HEK293 (cell line): ENCODE measurements at regions not wholly inside any gene's neighbourhood (a gene's known extent, or its start where the extent isn't known, plus 50 kb on each side); places are given as distances from the start of the nearest gene placed in this dataset.

Experiments
- CTCF ChIA-PET: fragments of 350-600 bp; formaldehyde crosslinking; extraction: SDS; loops from one replicate; lab custom pipeline; 2021; ENCODE audit warnings: antibody characterized with exemption; lab: Yijun Ruan, JAX
- POLR2A ChIA-PET: fragments of 300-600 bp; formaldehyde crosslinking; extraction: SDS; loops from one replicate; lab custom pipeline; 2020; ENCODE audit warnings: antibody characterized with exemption, inconsistent platforms; lab: Yijun Ruan, JAX
- H3K27ac ChIP-seq: fragments of 200-500 bp; sonication (Bioruptor generic); 2 replicates; pipeline ENCODE4 v1.5.1; 2014; ENCODE audit warnings: low read depth, low read length, control low read depth, inconsistent platforms; ENCODE audit errors: extremely low read depth
- H3K36me3 ChIP-seq, 2 experiments: fragments of 200-500 bp in 1 of 2; sonication (Bioruptor generic) in 1 of 2; 1 replicate in 1 of 2; 2 replicates in 1 of 2; pipeline ENCODE4 v1.5.1; 2014 to 2017; ENCODE audit warnings: inconsistent platforms in 2 of 2, low read length in 2 of 2; ENCODE audit not compliant: control insufficient read depth in 2 of 2, insufficient read depth in 1 of 2
- H3K4me1 ChIP-seq: fragments of 200-500 bp; sonication (Bioruptor generic); 2 replicates; pipeline ENCODE4 v1.5.1; 2014; ENCODE audit warnings: mild to moderate bottlenecking, low read length, inconsistent platforms; ENCODE audit not compliant: control insufficient read depth, insufficient read depth
- H3K4me3 ChIP-seq: 2 replicates; pipeline ENCODE4 v1.5.1; 2011; ENCODE audit warnings: low read depth, mild to moderate bottlenecking, control low read depth, low read length, moderate library complexity
- H3K9me3 ChIP-seq: fragments of 200-500 bp; sonication (Bioruptor generic); 2 replicates; pipeline ENCODE4 v1.5.1; 2014; ENCODE audit warnings: low read depth, low read length, inconsistent platforms; ENCODE audit not compliant: control insufficient read depth, insufficient read depth
- EGR2 ChIP-seq: fragments of 450-650 bp; formaldehyde crosslinking; IDR thresholded peaks from 2 replicates; pipeline ENCODE4 v1.5.1; 2016; ENCODE audit warnings: low read depth, missing biosample characterization, missing genetic modification characterization
- HOXC10 ChIP-seq: sonication (generic); formaldehyde crosslinking; IDR thresholded peaks from 2 replicates; pipeline ENCODE4 v1.8.1; 2023; ENCODE audit warnings: mild to moderate bottlenecking, missing genetic modification reagents
- PRDM1 ChIP-seq: fragments of 450-650 bp; formaldehyde crosslinking; IDR thresholded peaks from 2 replicates; pipeline ENCODE4; 2016; ENCODE audit warnings: missing biosample characterization, missing genetic modification characterization
- SETDB1 ChIP-seq: IDR thresholded peaks from one replicate; pipeline ENCODE4 v1.6.1; 2017; ENCODE audit warnings: mild to moderate bottlenecking, low read length, moderate library complexity, mixed read lengths; ENCODE audit not compliant: insufficient read length
- WT1 ChIP-seq: fragments of 450-650 bp; formaldehyde crosslinking; IDR thresholded peaks from 2 replicates; pipeline ENCODE4 v1.5.1; 2016; ENCODE audit warnings: missing biosample characterization, missing genetic modification characterization
- ZBTB21 ChIP-seq: fragments of 450-650 bp; formaldehyde crosslinking; IDR thresholded peaks from 2 replicates; pipeline ENCODE4 v1.5.1; 2017; ENCODE audit warnings: missing biosample characterization, missing genetic modification characterization
- ZBTB44 ChIP-seq: fragments of 450-650 bp; IDR thresholded peaks from 2 replicates; pipeline ENCODE4 v1.5.1; 2018; ENCODE audit warnings: missing biosample characterization, mild to moderate bottlenecking, missing genetic modification characterization
- ZEB2 ChIP-seq: fragments of 450-650 bp; formaldehyde crosslinking; IDR thresholded peaks from 2 replicates; pipeline ENCODE4 v1.5.1; 2016; ENCODE audit warnings: missing biosample characterization, missing genetic modification characterization
- ZNF16 ChIP-seq: fragments of 450-650 bp; formaldehyde crosslinking; IDR thresholded peaks from 2 replicates; pipeline ENCODE4 v1.5.1; 2016; ENCODE audit warnings: low read depth, missing biosample characterization, missing genetic modification characterization
- ZNF2 ChIP-seq: fragments of 450-650 bp; formaldehyde crosslinking; IDR thresholded peaks from 2 replicates; pipeline ENCODE4 v1.5.1; 2016; ENCODE audit warnings: missing biosample characterization, missing genetic modification characterization
- ZNF239 ChIP-seq: fragments of 450-650 bp; formaldehyde crosslinking; IDR thresholded peaks from 2 replicates; pipeline ENCODE4 v1.5.1; 2016; ENCODE audit warnings: missing biosample characterization, missing genetic modification characterization
- ZNF266 ChIP-seq: fragments of 450-650 bp; formaldehyde crosslinking; IDR thresholded peaks from 2 replicates; pipeline ENCODE4 v1.5.1; 2016; ENCODE audit warnings: missing biosample characterization, missing genetic modification characterization, low read depth
- ZNF302 ChIP-seq: fragments of 450-650 bp; formaldehyde crosslinking; IDR thresholded peaks from 2 replicates; pipeline ENCODE4 v1.5.1; 2016; ENCODE audit warnings: missing biosample characterization, missing genetic modification characterization, low read depth
- ZNF350 ChIP-seq: fragments of 450-650 bp; formaldehyde crosslinking; IDR thresholded peaks from 2 replicates; pipeline ENCODE4 v1.5.0; 2017; ENCODE audit warnings: missing biosample characterization, mild to moderate bottlenecking, missing genetic modification characterization
- ZNF391 ChIP-seq: fragments of 450-650 bp; formaldehyde crosslinking; IDR thresholded peaks from 2 replicates; pipeline ENCODE4 v1.5.1; 2016; ENCODE audit warnings: low read depth, missing biosample characterization, missing genetic modification characterization, borderline replicate concordance
- ZNF488 ChIP-seq: fragments of 450-650 bp; formaldehyde crosslinking; IDR thresholded peaks from 2 replicates; pipeline ENCODE4 v1.5.1; 2016; ENCODE audit warnings: missing biosample characterization, missing genetic modification characterization
- ZNF548 ChIP-seq: fragments of 450-650 bp; formaldehyde crosslinking; IDR thresholded peaks from 2 replicates; pipeline ENCODE4 v1.5.1; 2016; ENCODE audit warnings: missing biosample characterization, missing genetic modification characterization
- ZNF626 ChIP-seq: fragments of 450-650 bp; sonication (Bioruptor Pico); formaldehyde crosslinking; IDR thresholded peaks from 2 replicates; pipeline ENCODE4 v1.5.1; 2018; ENCODE audit warnings: missing biosample characterization, missing genetic modification characterization, inconsistent platforms
- ZNF654 ChIP-seq: fragments of 450-650 bp; formaldehyde crosslinking; IDR thresholded peaks from 2 replicates; pipeline ENCODE4 v1.5.1; 2016; ENCODE audit warnings: low read depth, missing biosample characterization, missing genetic modification characterization
- ZNF658 ChIP-seq: fragments of 450-650 bp; formaldehyde crosslinking; IDR thresholded peaks from 2 replicates; pipeline ENCODE4; 2016; ENCODE audit warnings: missing biosample characterization, missing genetic modification characterization
- ZNF837 ChIP-seq: fragments of 450-650 bp; formaldehyde crosslinking; IDR thresholded peaks from 2 replicates; pipeline ENCODE4 v1.5.1; 2016; ENCODE audit warnings: missing biosample characterization, missing genetic modification characterization
- ZSCAN18 ChIP-seq: fragments of 450-650 bp; formaldehyde crosslinking; IDR thresholded peaks from 2 replicates; pipeline ENCODE4 v1.5.1; 2016; ENCODE audit warnings: missing biosample characterization, missing genetic modification characterization
- ZSCAN5A ChIP-seq: fragments of 450-650 bp; formaldehyde crosslinking; IDR thresholded peaks from 2 replicates; pipeline ENCODE4 v1.5.1; 2016; ENCODE audit warnings: missing biosample characterization, missing genetic modification characterization
- ZXDB ChIP-seq: fragments of 450-650 bp; formaldehyde crosslinking; IDR thresholded peaks from 2 replicates; pipeline ENCODE4 v1.5.1; 2016; ENCODE audit warnings: missing biosample characterization, missing genetic modification characterization
- TF ChIP-seq, protein P1 (sequence below): fragments of 450-650 bp; formaldehyde crosslinking; IDR thresholded peaks from 2 replicates; pipeline ENCODE4 v1.5.1; 2017; ENCODE audit warnings: missing biosample characterization, missing genetic modification characterization
- TF ChIP-seq, protein P2 (sequence below): fragments of 450-650 bp; formaldehyde crosslinking; IDR thresholded peaks from 2 replicates; pipeline ENCODE4 v1.5.1; 2016; ENCODE audit warnings: missing biosample characterization, missing genetic modification characterization

- TF ChIP-seq ZBTB21 (no peak), ZSCAN18 (no peak)
Measured at GRCh38 chr6:141576751-141577150, 556.0 kb upstream of the GJE1 start (continued).

DNA sequence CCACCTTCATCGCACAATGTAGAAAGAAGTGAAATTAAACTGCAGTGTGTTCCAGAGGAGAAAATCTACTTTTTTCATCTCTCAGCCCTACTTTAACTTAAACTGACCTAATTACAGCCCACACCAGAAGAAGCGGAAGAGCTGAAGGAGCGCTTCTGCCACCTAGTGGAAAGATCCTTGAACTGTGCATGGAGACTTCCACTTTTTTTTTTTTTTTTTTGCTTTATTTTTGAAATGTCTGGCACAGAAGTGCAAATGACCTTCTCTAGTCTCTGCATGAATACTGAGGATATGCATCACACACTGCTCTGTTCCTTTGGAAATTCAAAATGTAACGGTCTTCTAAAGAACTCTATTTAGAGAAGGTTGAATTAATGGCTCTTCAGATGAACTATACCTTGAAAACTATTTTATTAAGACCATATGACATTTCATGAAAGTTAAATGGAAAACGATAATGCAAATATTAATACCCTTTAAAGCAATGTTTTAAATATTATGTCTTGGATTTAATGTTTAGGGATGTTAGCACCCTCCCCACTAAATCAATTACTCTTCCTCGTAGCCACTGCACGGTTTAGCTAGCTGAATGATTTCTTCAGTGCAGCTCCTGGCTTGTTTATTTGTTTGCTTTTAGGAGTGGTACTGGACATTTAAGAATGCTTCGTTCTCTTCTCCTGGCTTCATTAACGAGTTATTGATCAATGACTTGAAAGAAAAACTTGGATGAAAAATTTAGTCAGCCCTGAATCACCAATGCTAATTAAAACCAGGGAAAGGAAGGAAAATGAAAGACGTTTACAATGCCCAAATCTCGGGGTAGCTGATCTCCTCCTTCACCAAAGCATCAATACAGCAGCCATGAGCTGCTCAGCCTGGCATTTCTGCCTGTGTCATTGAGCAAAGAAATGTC, 569.6 kb upstream of the GJE1 start:
- Histone ChIP-seq H3K9me3 (no peaks in the 10 kb centered on the region), H3K4me3 (no peak overlapping the region), H3K27ac (no peak overlapping the region), H3K4me1 (no peaks in the 10 kb centered on the region), H3K36me3 (no peaks in the 10 kb centered on the region)
- CTCF ChIA-PET, result interaction anchor here (0.6 to 1.6 kb wide), 9 partner anchors 13 to 1994 kb away, joined by 3 to 6 read pairs (median 4); no protein-coding TSS in a partner anchor
- POLR2A ChIA-PET, result no interaction called here
- TF ChIP-seq SETDB1 (no peak), ZNF837 (tag by site-specific recombination) (no peak), ZNF548 (tag by site-specific recombination) (no peak), ZNF654 (tag by site-specific recombination) (peak; percentile 100), ZNF626 (tag by site-specific recombination) (no peak), ZNF16 (no peak), ZNF266 (tag by site-specific recombination) (no peak), ZNF302 (no peak), PRDM1 (tag by site-specific recombination) (0 out of 2 replicates have a peak, but pooled peaks have one; percentile 15), HOXC10 (CRISPR knock-in tag) (no peak), ZEB2 (tag by site-specific recombination) (no peak), ZNF350 (tag by site-specific recombination) (no peak), ZNF2 (tag by site-specific recombination) (0 out of 2 replicates have a peak, but pooled peaks have one; percentile 39), ZBTB44 (no peak), ZXDB (tag by site-specific recombination) (no peak), ZSCAN5A (tag by site-specific recombination) (no peak), WT1 (tag by site-specific recombination) (no peak), ZNF239 (no peak), ZNF488 (tag by site-specific recombination) (no peak), ZNF658 (tag by site-specific recombination) (no peak), ZNF391 (tag by site-specific recombination) (no peak), EGR2 (0 out of 2 replicates have a peak, but pooled peaks have one; percentile 9)
- TF ChIP-seq, protein P1, sequence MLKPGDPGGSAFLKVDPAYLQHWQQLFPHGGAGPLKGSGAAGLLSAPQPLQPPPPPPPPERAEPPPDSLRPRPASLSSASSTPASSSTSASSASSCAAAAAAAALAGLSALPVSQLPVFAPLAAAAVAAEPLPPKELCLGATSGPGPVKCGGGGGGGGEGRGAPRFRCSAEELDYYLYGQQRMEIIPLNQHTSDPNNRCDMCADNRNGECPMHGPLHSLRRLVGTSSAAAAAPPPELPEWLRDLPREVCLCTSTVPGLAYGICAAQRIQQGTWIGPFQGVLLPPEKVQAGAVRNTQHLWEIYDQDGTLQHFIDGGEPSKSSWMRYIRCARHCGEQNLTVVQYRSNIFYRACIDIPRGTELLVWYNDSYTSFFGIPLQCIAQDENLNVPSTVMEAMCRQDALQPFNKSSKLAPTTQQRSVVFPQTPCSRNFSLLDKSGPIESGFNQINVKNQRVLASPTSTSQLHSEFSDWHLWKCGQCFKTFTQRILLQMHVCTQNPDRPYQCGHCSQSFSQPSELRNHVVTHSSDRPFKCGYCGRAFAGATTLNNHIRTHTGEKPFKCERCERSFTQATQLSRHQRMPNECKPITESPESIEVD (tag by site-specific recombination), result peak; percentile 55; the same call in 1 of the 2 replicates
- TF ChIP-seq, protein P2, sequence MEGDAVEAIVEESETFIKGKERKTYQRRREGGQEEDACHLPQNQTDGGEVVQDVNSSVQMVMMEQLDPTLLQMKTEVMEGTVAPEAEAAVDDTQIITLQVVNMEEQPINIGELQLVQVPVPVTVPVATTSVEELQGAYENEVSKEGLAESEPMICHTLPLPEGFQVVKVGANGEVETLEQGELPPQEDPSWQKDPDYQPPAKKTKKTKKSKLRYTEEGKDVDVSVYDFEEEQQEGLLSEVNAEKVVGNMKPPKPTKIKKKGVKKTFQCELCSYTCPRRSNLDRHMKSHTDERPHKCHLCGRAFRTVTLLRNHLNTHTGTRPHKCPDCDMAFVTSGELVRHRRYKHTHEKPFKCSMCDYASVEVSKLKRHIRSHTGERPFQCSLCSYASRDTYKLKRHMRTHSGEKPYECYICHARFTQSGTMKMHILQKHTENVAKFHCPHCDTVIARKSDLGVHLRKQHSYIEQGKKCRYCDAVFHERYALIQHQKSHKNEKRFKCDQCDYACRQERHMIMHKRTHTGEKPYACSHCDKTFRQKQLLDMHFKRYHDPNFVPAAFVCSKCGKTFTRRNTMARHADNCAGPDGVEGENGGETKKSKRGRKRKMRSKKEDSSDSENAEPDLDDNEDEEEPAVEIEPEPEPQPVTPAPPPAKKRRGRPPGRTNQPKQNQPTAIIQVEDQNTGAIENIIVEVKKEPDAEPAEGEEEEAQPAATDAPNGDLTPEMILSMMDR (tag by site-specific recombination), result peak; percentile 68; the same call in 1 of the 2 replicates
